RPMI7951 (cell line): ENCODE measurements at regions not wholly inside any gene's neighbourhood (a gene's known extent, or its start where the extent isn't known, plus 50 kb on each side); places are given as distances from the start of the nearest gene placed in this dataset.

Experiments
- DNase-seq: peaks from one replicate; pipeline ENCODE4 v3.0.0-alpha.2; 2012; ENCODE audit warnings: low read depth

DNA sequence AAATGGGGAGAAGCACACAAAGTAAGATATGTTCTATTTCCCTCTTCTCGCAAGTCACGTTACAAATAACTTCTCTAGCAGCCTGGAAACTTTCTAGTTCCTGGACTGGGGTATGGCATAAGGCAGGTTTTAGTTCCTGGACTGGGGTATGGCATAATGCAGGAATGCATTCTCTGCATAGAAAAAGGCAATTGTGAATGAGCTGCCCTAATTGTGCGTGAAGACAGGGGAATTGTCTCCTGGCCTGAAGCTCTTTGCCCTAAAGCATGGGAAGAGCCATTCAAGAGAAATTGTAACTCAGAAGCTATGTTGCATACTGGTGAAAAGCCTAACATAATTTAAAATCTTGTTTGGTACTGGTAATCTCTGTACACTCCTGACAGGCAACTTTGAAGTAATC lies 54.3 kb upstream of the CBLB start:
- DNase-seq: no peak

DNA sequence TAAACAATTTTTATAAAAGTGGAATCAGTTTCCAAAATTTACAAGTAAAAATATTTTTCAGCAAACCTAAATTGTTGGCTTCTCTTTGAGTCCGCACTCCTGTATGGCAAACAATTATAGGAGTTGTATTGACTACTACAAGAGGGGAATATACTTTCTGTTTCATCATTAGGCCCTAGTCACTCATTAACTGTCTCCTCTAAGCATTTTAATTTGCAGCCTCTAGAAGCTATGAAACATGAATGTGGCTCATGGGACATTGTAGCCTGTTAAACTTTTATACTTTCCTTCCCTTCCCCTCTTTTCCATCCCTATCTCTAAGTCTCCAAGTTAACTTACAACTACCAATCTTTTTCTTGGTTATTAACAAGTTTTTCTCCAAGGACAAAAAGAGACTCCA lies 58.9 kb upstream of the CBLB start:
- no peak for DNase-seq

DNA sequence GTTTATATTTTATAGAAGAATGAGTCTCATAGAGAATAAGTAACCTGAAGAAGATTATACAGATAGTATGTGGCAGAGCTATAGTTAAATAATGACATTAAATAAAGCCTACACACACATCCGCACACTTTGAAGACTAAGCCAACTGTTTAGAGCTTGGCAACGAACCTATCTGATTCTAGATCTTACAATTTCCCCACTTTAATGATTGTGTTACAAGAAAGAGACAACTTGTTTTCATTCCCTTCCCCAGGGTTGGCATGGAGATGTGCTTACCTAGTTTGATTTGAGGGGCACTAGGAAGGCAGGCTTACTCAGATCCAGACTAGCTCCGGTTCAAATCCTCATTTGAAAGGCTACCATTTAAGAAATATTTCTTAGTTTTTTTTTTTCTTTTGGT lies 61.9 kb upstream of the CBLB start:
- no peak for DNase-seq

DNA sequence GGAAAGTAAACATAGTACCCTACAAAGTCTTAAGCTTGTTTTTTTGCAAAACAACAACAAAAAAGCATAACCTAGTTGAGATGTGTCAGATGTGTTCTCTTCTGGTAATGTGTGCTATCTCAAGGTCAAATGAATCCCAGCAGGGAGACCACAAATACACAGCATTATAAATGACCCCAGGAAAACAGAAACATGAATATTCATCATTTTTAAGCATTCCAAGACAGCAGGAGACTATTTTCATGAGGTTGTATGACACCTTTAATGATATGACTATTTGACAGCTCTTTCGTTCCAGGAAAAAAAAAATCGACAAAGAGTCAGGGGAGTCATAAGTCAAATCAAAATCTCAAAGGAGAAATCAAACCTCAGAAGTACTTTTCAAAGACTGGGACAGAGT lies 62.7 kb upstream of the CBLB start:
- no peak for DNase-seq

DNA sequence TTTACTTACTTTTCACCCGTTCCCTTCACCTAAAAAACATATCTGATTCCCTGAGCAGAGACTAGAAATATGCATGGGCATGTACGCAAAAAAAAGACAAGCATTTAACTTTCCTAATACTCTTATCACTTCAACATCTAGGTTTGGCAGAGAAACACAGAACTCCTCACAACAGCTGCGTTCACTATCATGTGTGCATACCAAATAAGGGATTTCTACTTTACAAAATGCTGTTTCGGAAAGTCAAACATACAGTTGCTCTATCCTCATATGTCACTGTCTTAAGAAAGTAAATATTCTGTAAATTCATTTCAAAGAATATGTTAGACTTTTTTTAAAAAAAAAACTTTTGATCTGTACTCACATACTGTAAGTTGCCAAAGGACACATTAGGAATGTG lies 65.1 kb upstream of the CBLB start:
- no peak for DNase-seq

DNA sequence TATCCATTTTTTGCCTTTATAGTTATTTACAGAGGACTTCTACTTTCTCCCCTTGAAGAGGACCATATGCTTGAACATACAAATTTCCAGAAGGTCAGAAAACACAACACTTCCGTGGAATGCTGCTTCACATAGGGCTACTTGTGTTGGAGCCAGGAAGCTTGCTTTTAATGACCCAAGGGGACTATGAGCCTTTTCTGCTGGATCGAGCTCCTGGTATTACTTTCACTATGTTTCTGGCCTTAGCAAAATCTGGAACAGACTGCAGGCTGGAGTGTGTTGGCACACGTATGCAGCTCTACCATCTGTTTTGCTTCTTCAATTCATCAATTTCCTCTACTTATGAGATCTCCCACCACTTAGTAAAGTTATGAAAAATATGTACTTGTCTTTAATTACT lies 69.3 kb upstream of the CBLB start:
- DNase-seq: peak; percentile 59

DNA sequence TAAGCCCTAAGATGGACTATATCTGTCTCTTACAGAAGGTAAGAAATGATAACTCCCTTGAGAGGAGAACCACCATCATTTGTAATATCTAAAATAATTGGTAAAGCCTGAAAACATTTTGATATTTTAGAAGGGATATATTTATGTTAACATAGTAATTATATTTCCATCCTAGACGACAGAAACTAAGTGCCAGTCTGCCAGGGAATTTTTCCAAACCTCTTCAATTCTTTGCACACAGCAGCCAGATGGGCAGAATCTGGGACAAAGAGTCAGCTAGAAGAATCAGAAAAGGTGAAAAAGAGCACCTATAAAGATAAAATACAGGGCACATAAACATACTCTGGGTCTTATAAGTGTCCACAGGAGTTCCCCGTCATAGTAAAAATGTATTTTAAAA lies 70.0 kb upstream of the CBLB start:
- DNase-seq: no peak

DNA sequence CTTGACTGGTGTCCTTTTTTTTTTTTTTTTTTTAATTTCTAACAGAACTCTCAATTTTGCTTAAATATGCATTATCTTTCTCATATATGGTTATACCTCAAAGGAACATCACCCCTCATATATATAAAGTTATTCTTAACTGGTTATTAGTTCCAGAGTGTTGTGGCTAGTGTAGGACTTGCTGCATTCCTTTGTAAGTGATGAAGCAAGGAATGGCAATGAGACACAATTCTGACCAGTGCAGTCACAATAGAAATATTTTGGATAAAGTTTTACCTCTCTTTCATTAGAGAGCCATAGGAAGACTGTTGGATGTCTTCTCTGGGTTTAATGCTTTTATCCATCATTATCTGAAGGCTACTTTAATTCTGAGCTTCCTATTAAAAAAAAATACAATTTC lies 75.5 kb upstream of the CBLB start:
- peak; percentile 32 for DNase-seq

DNA sequence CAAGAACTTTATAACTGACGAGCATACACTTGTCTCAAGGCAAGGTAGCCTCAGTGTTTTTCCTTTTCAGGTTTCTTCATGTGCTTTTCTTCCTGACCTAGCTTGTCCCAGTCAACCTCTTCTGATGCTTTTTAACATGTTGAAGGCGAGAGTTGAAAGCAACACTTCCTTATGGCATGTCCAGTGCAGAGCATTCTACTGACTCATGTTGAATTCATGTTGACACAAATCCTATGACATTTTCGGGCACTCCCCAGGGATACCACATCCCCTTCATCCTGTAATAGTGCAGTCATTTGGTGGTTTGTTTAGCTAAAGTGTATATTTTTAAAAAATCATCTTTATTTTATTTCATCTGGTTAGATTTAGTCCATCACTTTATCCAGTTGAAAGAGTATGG lies 75.9 kb upstream of the CBLB start:
- peak; percentile 74 for DNase-seq

DNA sequence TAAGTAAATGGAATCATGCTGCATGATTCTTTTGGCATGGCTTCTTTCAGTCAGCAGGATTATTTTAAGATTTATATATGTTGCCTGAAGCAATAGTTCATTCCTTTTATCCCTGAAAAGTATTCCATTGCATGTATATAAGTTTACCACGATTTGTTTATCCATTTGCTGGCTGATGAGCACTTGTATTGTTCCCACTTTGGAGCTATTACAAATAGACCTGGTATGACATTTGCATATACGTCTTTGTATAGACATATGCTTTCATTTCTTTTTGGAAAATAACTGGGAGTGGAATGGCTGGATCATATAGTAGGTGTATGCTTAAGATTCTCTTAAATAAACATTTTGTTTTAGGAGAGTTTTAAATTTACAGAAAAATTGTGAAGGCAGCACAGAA lies 79.3 kb upstream of the CBLB start:
- no peak for DNase-seq

DNA sequence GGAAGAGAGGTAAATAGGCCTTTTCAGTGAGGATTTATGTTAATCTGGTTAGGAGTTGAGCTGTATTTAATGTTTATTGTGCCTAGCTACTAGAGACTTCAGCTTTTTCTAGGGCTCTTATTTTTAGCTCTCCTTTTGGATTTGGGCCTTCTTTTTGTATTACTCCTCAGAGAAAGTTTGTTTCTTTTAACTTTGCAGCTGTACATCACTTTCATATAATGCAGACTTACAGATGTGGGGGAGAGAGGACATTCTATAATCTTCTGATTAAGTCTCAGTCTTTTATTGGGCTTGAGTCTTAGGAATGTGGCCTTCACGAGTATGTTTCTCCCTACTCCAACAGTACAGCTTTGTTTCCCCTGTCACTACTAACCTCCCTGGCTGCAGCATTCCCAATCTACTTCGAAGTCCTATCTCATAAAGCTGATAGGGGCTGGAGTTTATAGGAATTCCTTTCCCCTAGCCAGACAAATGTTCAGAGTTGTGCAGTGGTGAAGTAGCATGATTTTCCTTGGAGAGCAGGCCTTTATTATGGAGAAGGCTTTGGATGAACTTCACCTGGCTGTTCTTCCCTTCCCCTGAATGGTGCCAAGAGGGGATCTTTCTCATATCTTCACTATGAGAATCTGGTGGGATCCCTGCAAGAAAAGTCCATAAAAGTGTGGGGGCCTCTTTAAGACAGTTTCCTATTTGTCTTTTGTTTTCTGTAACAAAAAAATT lies 82.2 kb upstream of the CBLB start:
- no peak for DNase-seq

DNA sequence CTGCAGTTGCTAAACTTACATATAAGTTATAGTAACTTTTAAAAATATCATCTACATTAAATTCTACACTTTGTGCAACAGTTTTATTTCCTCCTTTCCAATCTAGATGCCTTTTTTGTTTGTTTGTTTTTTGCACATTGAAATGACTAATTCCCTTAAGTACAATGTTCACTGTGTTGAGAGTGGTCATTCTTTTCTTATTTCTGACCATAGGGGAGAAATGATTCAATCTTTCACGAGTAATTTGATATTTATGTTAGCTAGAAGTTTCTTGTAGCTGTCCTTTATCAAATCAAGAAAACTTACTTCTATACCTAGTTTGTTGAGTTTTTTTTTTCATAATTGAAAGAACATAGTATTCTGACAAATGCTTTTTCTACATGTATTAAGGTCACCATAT lies 85.0 kb upstream of the CBLB start:
- no peak for DNase-seq

DNA sequence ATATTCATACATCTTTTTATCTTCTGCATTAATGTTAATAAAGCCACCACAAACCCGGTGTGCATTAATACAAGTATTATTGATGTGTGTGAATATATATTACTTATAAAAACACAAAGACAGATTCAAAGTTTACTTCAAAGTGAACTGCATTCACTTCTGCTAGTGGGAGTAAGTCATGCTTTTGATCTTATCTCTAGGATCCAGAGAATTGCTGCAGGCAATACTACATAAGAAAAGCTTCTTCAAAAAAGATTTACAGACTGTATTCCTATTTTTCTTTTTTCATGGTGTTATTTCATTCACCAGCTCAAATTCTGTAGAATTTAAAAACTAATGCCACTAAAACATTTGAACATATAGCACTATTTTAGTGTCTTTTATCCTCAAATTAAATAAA lies 87.5 kb upstream of the CBLB start:
- DNase-seq: peak; percentile 71

DNA sequence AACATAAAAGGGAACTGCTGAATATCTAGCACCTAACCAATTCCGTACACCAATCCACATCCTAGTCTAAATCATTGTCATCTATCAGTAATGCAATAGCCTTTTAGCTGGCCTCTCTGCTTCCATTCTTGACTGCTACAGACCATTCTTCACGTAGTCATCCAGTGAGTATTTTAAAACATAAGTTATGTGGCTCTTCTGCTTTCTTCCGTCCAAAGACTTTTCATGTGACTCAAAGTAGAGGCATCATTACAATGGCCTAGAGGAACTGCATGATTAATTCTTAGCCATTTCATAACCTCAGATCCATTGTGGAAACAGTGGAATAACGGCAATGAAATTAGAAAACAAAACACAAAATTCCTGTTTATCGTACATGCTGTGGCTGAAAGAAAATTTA lies 88.9 kb upstream of the CBLB start:
- peak; percentile 62 for DNase-seq

DNA sequence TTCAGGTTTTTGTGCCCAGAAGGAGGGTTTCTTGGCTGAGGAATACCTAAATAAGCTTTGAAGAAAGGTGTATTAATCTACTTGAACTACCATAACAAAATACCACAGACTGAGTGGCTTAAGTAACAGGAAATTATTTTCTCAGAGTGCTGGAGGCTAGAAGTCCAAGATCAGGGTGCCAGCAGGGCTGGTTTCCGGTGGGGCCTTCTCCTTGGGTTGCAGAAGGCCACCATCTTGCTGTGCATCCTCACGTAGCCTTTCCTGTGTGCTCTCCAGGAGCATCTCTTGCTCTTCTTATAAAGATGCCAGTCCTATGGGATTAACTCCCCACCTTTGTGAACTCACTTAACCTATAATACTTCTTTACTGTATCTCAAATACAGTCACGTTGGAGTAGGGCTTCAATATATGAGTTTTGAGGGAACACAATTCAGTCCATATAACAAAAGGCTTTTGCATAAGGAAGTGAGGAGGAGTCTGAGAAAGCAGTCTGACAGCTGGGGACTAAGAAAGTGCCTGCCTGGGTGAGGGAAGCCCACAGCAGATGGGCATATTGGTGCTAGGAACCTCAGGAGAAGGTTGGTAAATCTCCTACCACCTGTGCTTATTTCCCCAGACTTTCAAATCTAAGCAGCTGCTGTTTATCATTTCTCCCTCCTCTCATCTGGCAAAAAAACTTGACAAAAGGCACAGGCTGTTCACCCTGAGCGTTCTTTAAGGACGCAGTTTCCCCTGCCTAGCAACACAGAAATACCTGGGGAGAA lies 89.6 kb upstream of the CBLB start:
- DNase-seq: no peak

DNA sequence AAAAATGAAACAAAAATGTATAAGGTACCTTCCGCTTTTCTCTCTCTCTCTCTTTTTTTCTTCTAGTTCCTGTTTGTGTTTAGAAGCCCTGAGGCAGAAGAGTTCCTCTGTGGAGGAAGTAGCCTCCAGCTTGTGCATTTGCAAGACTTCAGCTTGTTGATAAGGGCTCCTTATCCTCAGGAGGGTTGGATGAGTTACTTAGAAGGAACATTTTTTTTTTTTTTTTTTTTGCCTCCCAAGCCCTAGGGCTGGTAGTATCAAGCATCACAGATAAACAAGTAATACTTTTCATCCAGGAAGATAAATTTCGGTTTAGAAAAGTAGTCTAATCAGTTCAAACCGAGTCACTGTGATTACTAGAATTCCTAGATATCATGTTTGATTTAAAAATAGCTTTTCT lies 91.0 kb upstream of the CBLB start:
- no peak for DNase-seq

DNA sequence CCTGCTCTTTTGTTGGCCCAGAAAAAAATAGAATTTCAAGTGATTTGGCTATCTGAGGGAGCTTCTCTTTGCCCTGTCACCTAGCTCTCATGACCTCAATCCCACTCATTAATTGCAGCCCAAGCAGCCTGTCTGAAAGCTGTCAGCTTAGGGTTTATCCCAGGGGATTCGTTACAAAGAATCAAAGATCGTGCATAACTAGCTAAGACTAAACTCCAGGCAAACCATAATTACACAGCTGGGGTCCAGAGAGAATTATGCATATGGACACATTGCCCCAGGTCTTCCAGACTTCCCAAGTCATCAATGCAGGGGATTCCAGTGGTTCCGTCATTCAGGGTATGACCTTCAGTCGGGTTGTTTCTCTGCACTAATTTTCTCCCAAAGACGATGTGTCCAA lies 91.6 kb upstream of the CBLB start:
- DNase-seq: no peak

DNA sequence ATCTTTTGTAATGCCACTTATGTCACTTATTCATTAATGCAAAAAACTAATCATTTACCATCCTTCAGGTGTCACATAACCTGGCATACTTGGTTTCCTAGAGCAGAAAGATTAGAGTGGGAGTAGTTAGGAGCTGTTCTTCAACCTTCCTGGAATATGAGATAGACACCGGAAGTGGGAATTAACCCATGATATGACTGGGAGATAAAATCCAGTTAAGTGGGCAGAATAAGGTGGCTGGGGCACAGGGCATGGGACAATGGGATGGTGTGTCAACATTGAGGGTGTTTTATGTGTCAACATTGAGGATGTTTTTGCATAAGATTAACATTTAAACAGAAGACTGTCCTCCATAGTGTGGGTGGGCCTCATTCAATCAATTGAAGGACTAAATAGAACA lies 94.3 kb upstream of the CBLB start:
- DNase-seq: no peak

DNA sequence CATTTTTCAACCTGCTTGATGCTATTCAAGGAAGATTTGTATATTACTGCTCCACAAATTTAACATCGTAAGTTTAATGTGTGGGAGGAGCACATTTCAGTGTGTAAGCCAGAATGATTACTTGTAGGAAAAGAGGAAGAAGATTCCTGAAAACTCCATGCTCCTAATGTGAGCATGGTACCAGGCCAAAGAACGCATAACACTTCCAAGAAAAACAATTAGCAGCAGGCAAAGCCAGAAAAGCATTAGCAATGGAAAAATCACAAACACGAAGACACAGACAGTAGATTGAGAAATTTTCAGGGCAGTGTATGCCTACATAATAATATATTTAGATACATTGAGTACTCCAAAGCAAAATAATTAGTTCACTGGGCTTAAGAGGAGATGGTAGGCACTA lies 96.6 kb upstream of the CBLB start:
- peak; percentile 34 for DNase-seq

DNA sequence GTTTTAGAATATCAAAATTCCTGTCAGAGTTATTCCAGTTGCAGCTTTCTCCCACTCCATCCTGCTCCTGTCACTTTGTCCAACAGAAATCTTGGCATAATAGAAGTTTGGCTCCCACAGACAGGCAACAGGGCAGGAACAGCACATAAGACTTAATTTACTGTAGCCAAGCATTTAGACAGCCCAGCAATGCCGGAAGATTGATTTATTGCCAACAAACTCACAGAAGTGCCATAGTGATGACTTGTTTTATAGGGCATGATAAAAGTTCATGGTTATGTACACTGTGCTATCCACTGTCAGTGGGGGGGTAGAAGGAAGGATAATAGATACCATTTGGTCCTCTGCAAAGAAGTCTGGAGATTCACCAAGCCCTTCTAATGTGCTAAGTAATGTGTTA lies 98.3 kb upstream of the CBLB start:
- DNase-seq: peak; percentile 70

DNA sequence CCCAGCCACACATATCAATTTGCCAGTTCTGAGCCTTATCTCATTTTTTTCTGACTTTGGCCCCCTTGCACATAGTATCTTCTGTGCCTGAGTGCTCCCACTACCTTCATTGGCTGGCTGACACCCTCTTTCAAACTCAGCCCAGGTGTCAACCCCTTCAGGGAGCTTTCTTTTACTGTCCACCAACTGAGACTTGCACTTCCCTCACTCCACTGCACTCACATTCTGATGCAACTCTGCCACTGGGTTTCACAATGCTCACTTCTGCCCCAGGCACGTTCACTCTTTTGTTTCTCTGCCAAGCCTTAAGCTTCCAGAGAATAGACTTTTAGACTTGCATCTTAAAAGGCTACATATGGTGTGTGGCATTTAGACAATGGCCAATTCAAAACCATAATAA lies 101.5 kb upstream of the CBLB start:
- peak; percentile 84 for DNase-seq

DNA sequence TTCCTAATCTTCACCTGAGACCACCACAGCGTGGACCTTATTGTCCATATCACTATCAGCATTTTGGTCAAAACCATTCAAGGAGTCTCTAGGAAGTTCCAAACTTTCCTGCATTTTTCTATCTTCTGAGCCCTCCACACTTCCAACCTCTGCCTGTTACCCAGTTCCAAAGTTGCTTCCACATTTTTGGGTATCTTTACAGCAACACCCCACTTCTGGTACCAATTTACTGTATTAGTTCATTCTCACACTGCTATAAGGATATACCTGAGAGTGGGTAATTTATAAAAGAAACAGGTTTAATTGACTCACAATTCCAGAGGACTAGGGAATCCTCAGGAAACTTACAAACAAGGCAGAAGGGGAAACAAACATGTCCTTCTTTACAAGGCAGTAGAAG lies 103.3 kb upstream of the CBLB start:
- no peak for DNase-seq

DNA sequence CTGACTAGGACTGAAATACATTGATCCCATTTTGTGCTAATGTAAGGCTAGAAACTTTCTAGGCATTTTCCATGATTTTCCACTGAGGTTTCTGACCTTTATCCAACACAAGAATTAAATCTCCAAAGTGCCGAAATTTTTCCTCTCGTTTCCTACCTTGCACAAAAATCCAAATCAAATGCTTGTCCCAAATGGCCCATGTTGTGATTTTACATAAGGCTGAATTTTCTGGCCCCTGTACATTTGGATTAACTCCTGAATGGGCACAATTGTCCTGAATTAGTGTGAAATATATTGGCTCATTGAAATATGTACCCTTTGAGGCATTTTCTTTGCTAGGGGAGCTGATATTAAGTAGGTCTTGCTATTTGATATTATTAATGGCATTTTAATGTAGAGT lies 105.6 kb upstream of the CBLB start:
- DNase-seq: no peak

DNA sequence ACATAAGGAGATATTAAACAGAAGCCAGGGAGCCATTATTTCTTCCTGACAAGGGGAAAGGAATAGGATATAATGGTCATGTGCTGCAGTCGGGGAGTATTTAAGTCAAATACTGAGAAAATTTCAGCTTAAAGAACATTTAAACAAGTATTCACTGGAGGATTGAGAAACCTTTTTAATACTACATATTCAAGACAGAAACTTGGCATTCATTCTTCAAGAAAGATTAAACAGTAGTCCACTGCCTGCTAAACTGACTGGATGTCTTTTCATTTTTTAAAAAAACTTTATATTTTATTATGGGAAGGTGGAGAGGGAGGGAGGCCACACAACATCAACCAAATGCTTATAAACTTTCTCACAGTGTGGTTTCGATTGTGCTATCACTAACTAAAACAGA lies 107.4 kb upstream of the CBLB start:
- DNase-seq: no peak
